Brain microvascular endothelial cell (primary cell): ENCODE measurements at regions not wholly inside any gene's neighbourhood (a gene's known extent, or its start where the extent isn't known, plus 50 kb on each side); places are given as distances from the start of the nearest gene placed in this dataset.

Source experiments
- DNase-seq: peaks from one replicate; pipeline ENCODE4 v3.0.0-alpha.2; 2020
- H3K27ac ChIP-seq: fragments of 250-450 bp; sonication (Bioruptor Pico); 2 replicates; pipeline ENCODE4 v1.5.1; 2020; ENCODE audit warnings: mild to moderate bottlenecking, moderate library complexity
- H3K27me3 ChIP-seq: fragments of 250-450 bp; sonication (Bioruptor Pico); replicated peaks from 2 replicates; pipeline ENCODE4 v1.5.1; 2020; ENCODE audit warnings: mild to moderate bottlenecking
- H3K36me3 ChIP-seq: fragments of 250-450 bp; sonication (Bioruptor Pico); replicated peaks from 2 replicates; pipeline ENCODE4 v1.5.1; 2020; ENCODE audit warnings: mild to moderate bottlenecking
- H3K4me3 ChIP-seq: 2 replicates; pipeline ENCODE4 v1.5.1; 2011; ENCODE audit warnings: low read depth, mild to moderate bottlenecking, control low read depth, low read length, moderate library complexity
- CTCF ChIP-seq: IDR thresholded peaks from 2 replicates; pipeline ENCODE4 v1.5.1; 2011; ENCODE audit warnings: low read depth, mild to moderate bottlenecking, moderate library complexity, low read length, control low read depth, inconsistent platforms; ENCODE audit errors: missing control alignments
- in situ Hi-C: cut with HindIII; loops from 2 replicates; pipeline ENCODE4 v1.10.0; 2017; ENCODE audit warnings: low sequenced_read_pairs, low pct_ligation_motif_present

DNA sequence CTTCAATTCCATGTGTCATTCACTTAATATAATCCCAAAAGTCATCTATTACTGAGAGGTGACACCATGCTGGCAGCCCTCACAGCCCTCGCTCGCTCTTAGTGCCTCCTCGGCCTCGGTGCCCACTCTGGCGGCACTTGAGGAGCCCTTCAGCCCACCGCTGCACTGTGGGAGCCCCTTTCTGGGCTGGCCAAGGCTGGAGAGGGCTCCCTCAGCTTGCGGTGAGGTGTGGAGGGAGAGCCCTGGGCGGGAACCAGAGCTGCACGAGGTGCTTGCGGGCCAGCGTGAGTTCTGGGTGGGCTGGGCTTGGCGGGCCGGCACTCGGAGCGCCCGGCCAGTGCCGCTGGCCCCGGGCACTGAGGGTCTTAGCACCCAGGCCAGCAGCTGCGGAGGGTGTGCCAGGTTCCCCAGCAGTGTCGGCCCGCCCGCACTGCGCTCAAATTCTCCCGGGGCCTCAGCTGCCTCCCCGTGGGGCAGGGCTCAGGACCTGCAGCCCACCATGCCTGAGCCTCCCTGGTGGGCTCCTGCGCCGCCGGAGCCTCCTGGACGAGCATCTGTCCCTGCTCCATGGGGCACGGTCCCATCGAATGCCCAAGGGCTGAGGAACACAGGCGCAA, 374.1 kb downstream of the ELAVL2 start:
- TF ChIP-seq CTCF = no peak
- Histone ChIP-seq H3K27ac (no peak overlapping the region), H3K27me3 (no peaks in the 10 kb centered on the region), H3K36me3 (no peaks in the 10 kb centered on the region), H3K4me3 (no peak overlapping the region)
- in situ Hi-C loops = no loop called here
- DNase-seq = no peak

- no peak overlapping the region for H3K27ac ChIP-seq
- no peak for TF ChIP-seq CTCF
- in situ Hi-C loops = no loop called here
- H3K36me3 ChIP-seq = no peaks in the 10 kb centered on the region
- H3K4me3 ChIP-seq = no peak overlapping the region
- no peaks in the 10 kb centered on the region for H3K27me3 ChIP-seq
- no peak for DNase-seq
These were observed 361.8 kb downstream of the ELAVL2 start for GRCh38 chr9:23464275-23464674.

DNA sequence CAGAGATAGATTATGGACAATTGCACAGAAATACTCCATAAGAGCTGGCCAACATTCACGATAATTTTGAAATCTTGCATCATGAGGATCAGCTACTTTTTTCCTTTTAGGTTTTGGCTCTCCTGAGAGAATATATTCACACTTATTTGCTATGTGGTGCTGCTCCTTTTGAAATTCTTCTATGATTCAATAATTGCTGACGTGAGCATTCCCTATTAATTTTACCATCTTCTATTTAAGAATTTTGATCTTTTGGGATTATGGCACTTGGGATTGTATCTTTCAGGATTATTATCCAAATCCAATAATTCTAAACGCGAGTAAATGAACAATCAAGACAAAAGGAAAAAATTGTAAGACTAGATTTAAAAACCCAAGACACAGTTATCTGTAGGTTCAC, 358.8 kb downstream of the ELAVL2 start:
- in situ Hi-C loops = no loop called here

GRCh38 chr9:23477908-23478307, 348.1 kb downstream of the ELAVL2 start:
- H3K4me3 ChIP-seq = no peak overlapping the region
- H3K27me3 ChIP-seq = no peaks in the 10 kb centered on the region
- DNase-seq = no peak
- in situ Hi-C loops = no loop called here
- H3K36me3 ChIP-seq = no peaks in the 10 kb centered on the region
- H3K27ac ChIP-seq = no peak overlapping the region
- no peak for TF ChIP-seq CTCF

More for the DNA sequence above, 358.8 kb downstream of the ELAVL2 start:
- TF ChIP-seq CTCF = no peak
- H3K27me3 ChIP-seq = no peaks in the 10 kb centered on the region
- H3K4me3 ChIP-seq = no peak overlapping the region
- no peaks in the 10 kb centered on the region for H3K36me3 ChIP-seq
- no peak overlapping the region for H3K27ac ChIP-seq
- no peak for DNase-seq

GRCh38 chr9:23483566-23483965, 342.5 kb downstream of the ELAVL2 start:
- DNase-seq = no peak
- in situ Hi-C loops = no loop called here
- Histone ChIP-seq H3K36me3 (no peaks in the 10 kb centered on the region), H3K27ac (no peak overlapping the region), H3K4me3 (no peak overlapping the region), H3K27me3 (no peaks in the 10 kb centered on the region)
- no peak for TF ChIP-seq CTCF
